Skeletal muscle cell (primary cell): ENCODE measurements at regions not wholly inside any gene's neighbourhood (a gene's known extent, or its start where the extent isn't known, plus 50 kb on each side); places are given as distances from the start of the nearest gene placed in this dataset.

Experiments used
- DNase-seq: peaks from one replicate; pipeline ENCODE4 v3.0.0-alpha.2; 2010; ENCODE audit warnings: low read depth
- H3K4me3 ChIP-seq: 2 replicates; pipeline ENCODE4 v1.5.1; 2011; ENCODE audit warnings: low read depth, mild to moderate bottlenecking, control low read depth, low read length, moderate library complexity

- H3K4me3 ChIP-seq, result no peak overlapping the region
- DNase-seq, result no peak
Measured at GRCh38 chr10:4673279-4674040, 152.5 kb upstream of the AKR1E2 start.

- no peak for DNase-seq
- H3K4me3 ChIP-seq, result no peak overlapping the region
Measured at GRCh38 chr10:4672201-4672600, 153.8 kb upstream of the AKR1E2 start.

GRCh38 chr10:4671451-4672145 lies 154.4 kb upstream of the AKR1E2 start:
- no peak overlapping the region for H3K4me3 ChIP-seq
- DNase-seq, result no peak

- H3K4me3 ChIP-seq, result no peak overlapping the region
- no peak for DNase-seq
Measured at GRCh38 chr10:4670737-4671136, 155.3 kb upstream of the AKR1E2 start.

GRCh38 chr10:4669585-4669984 lies 156.4 kb upstream of the AKR1E2 start:
- DNase-seq, result no peak
- H3K4me3 ChIP-seq, result no peak overlapping the region

GRCh38 chr10:4663162-4663992 lies 162.6 kb upstream of the AKR1E2 start:
- H3K4me3 ChIP-seq, result no peak overlapping the region
- peak; percentile 99 for DNase-seq

GRCh38 chr10:4662576-4663161 lies 163.3 kb upstream of the AKR1E2 start:
- no peak for DNase-seq

GRCh38 chr10:4661511-4662255 lies 164.3 kb upstream of the AKR1E2 start:
- no peak overlapping the region for H3K4me3 ChIP-seq
- DNase-seq, result no peak

More at GRCh38 chr10:4662576-4663161, 163.3 kb upstream of the AKR1E2 start:
- H3K4me3 ChIP-seq, result no peak overlapping the region

GRCh38 chr10:4658777-4659176 lies 167.2 kb upstream of the AKR1E2 start:
- no peak overlapping the region for H3K4me3 ChIP-seq
- DNase-seq, result no peak

GRCh38 chr10:4656576-4657194 lies 169.3 kb upstream of the AKR1E2 start:
- H3K4me3 ChIP-seq, result no peak overlapping the region
- DNase-seq, result no peak

- no peak for DNase-seq
- no peak overlapping the region for H3K4me3 ChIP-seq
Measured at GRCh38 chr10:4655879-4656278, 170.1 kb upstream of the AKR1E2 start.

- H3K4me3 ChIP-seq, result no peak overlapping the region
- DNase-seq, result no peak
Measured at GRCh38 chr10:4655406-4655805, 170.6 kb upstream of the AKR1E2 start.

GRCh38 chr10:4654496-4654895 lies 171.5 kb upstream of the AKR1E2 start:
- no peak for DNase-seq
- H3K4me3 ChIP-seq, result no peak overlapping the region

GRCh38 chr10:4653160-4653559 lies 172.8 kb upstream of the AKR1E2 start:
- DNase-seq, result no peak

GRCh38 chr10:4652111-4653010 lies 173.6 kb upstream of the AKR1E2 start:
- H3K4me3 ChIP-seq, result no peak overlapping the region
- DNase-seq, result no peak

More at GRCh38 chr10:4653160-4653559, 172.8 kb upstream of the AKR1E2 start:
- H3K4me3 ChIP-seq, result no peak overlapping the region

GRCh38 chr10:4651404-4652037 lies 174.5 kb upstream of the AKR1E2 start:
- no peak for DNase-seq
- no peak overlapping the region for H3K4me3 ChIP-seq

- H3K4me3 ChIP-seq, result no peak overlapping the region
- DNase-seq, result no peak
Measured at GRCh38 chr10:4650582-4650981, 175.4 kb upstream of the AKR1E2 start.
